HepG2 (cell line): ENCODE measurements at regions not wholly inside any gene's neighbourhood (a gene's known extent, or its start where the extent isn't known, plus 50 kb on each side); places are given as distances from the start of the nearest gene placed in this dataset.

ENCODE experiments used
- FOXA3 ChIP-seq: IDR thresholded peaks from 2 replicates; pipeline ENCODE4 v1.6.1; 2016; ENCODE audit warnings: missing genetic modification reagents, missing compliant biosample characterization
- FOXK1 ChIP-seq: sonication (generic); formaldehyde crosslinking; IDR thresholded peaks from 2 replicates; pipeline ENCODE4 v1.4.0; 2020; ENCODE audit warnings: low read depth, missing genetic modification reagents, borderline replicate concordance
- HHEX ChIP-seq: IDR thresholded peaks from 2 replicates; pipeline ENCODE4 v1.6.1; 2016; ENCODE audit warnings: control low read depth
- HNRNPH1 ChIP-seq: fragments of 200-400 bp; formaldehyde crosslinking; optimal IDR thresholded peaks from 2 replicates; pipeline ENCODE3; 2017; ENCODE audit warnings: mild to moderate bottlenecking, low read depth, low read length
- MEF2D ChIP-seq: sonication (generic); formaldehyde crosslinking; IDR thresholded peaks from 2 replicates; pipeline ENCODE4 v1.5.1; 2020; ENCODE audit warnings: mild to moderate bottlenecking, missing genetic modification reagents
- NR2F2 ChIP-seq: IDR thresholded peaks from 2 replicates; pipeline ENCODE4 v1.6.1; 2012; ENCODE audit warnings: low read depth, inconsistent platforms, borderline replicate concordance
- SIX4 ChIP-seq: sonication (generic); formaldehyde crosslinking; IDR thresholded peaks from 2 replicates; pipeline ENCODE4 v1.4.0; 2020; ENCODE audit warnings: missing genetic modification reagents
- SRSF9 ChIP-seq: fragments of 200-400 bp; formaldehyde crosslinking; IDR thresholded peaks from 2 replicates; pipeline ENCODE4 v1.6.1; 2018; ENCODE audit warnings: borderline replicate concordance, mild to moderate bottlenecking, low read depth, low read length; ENCODE audit not compliant: insufficient read depth, poor library complexity, severe bottlenecking
- YEATS4 ChIP-seq: sonication (generic); formaldehyde crosslinking; IDR thresholded peaks from 2 replicates; pipeline ENCODE4 v1.4.0; 2020; ENCODE audit warnings: missing genetic modification reagents, borderline replicate concordance
- ZFP37 ChIP-seq: sonication (generic); formaldehyde crosslinking; IDR thresholded peaks from 2 replicates; pipeline ENCODE4 v1.4.0; 2020; ENCODE audit warnings: missing genetic modification reagents, borderline replicate concordance
- ZNF10 ChIP-seq: sonication (generic); formaldehyde crosslinking; IDR thresholded peaks from 2 replicates; pipeline ENCODE4 v1.4.0; 2020; ENCODE audit warnings: mild to moderate bottlenecking, low read depth, missing genetic modification reagents, borderline replicate concordance
- ZNF205 ChIP-seq: IDR thresholded peaks from 2 replicates; pipeline ENCODE4 v1.6.1; 2018; ENCODE audit warnings: missing biosample characterization, missing genetic modification reagents
- ZNF558 ChIP-seq: sonication (generic); formaldehyde crosslinking; IDR thresholded peaks from 2 replicates; pipeline ENCODE4 v1.9.0; 2022; ENCODE audit warnings: mild to moderate bottlenecking, missing genetic modification reagents, borderline replicate concordance
- ZNF709 ChIP-seq: sonication (generic); formaldehyde crosslinking; IDR thresholded peaks from 2 replicates; pipeline ENCODE4 v1.5.0; 2020; ENCODE audit warnings: mild to moderate bottlenecking, missing genetic modification reagents
- ZNF737 ChIP-seq: sonication (generic); formaldehyde crosslinking; IDR thresholded peaks from 2 replicates; pipeline ENCODE4 v1.5.0; 2020; ENCODE audit warnings: missing genetic modification reagents, mild to moderate bottlenecking, borderline replicate concordance
- ZNF775 ChIP-seq: sonication (generic); formaldehyde crosslinking; IDR thresholded peaks from 2 replicates; pipeline ENCODE4 v1.4.0; 2020; ENCODE audit warnings: missing genetic modification reagents, mild to moderate bottlenecking, moderate library complexity, borderline replicate concordance
- ZNF788 ChIP-seq: sonication (generic); formaldehyde crosslinking; IDR thresholded peaks from 2 replicates; pipeline ENCODE4 v1.5.0; 2020; ENCODE audit warnings: mild to moderate bottlenecking, missing genetic modification reagents, borderline replicate concordance
- ZNF850 ChIP-seq: sonication (generic); formaldehyde crosslinking; conservative IDR thresholded peaks from 2 replicates; pipeline ENCODE4 v1.9.0; 2021; ENCODE audit warnings: mild to moderate bottlenecking, missing genetic modification reagents
- ZSCAN29 ChIP-seq: sonication (generic); formaldehyde crosslinking; conservative IDR thresholded peaks from 2 replicates; pipeline ENCODE4 v1.4.0; 2020; ENCODE audit warnings: mild to moderate bottlenecking, missing genetic modification reagents
- ZZZ3 ChIP-seq: sonication (generic); formaldehyde crosslinking; IDR thresholded peaks from 2 replicates; pipeline ENCODE4 v1.4.0; 2020; ENCODE audit warnings: missing genetic modification reagents, mild to moderate bottlenecking, borderline replicate concordance
- TF ChIP-seq, protein P1 (sequence below): sonication (generic); formaldehyde crosslinking; IDR thresholded peaks from 2 replicates; pipeline ENCODE4 v1.4.0; 2020; ENCODE audit warnings: mild to moderate bottlenecking, missing genetic modification reagents
- TF ChIP-seq, protein P2 (sequence below): IDR thresholded peaks from 2 replicates; pipeline ENCODE4 v1.6.1; 2012; ENCODE audit warnings: low read depth, low read length, improper control_type of control experiment
- TF ChIP-seq, protein P3 (sequence below): sonication (generic); formaldehyde crosslinking; IDR thresholded peaks from 2 replicates; pipeline ENCODE4 v1.4.0; 2020; ENCODE audit warnings: missing genetic modification reagents, borderline replicate concordance
- TF ChIP-seq, protein P4 (sequence below): sonication (generic); formaldehyde crosslinking; IDR thresholded peaks from 2 replicates; pipeline ENCODE4 v1.4.0; 2020; ENCODE audit warnings: mild to moderate bottlenecking, missing genetic modification reagents

DNA sequence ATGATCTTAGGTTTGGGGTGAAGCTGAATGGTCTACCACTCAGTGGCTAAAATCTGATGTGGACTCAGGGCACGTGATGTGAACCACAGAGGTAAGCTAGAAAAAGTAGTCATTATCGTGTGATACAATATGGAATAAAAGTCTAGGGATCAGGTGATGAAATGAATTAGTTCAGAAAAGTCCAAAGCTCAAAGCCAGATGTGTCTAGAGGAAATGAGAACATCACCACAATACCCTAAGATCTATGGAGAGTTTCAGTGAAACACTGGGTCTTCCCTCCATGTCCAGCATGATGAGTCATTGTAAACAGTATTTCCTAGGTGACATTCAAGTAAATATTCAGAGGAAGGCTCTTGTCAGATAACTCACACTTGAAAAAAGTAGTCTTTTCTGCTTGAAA lies 1257.4 kb upstream of the ZEB2 start (continued):
- TF ChIP-seq, protein P1, sequence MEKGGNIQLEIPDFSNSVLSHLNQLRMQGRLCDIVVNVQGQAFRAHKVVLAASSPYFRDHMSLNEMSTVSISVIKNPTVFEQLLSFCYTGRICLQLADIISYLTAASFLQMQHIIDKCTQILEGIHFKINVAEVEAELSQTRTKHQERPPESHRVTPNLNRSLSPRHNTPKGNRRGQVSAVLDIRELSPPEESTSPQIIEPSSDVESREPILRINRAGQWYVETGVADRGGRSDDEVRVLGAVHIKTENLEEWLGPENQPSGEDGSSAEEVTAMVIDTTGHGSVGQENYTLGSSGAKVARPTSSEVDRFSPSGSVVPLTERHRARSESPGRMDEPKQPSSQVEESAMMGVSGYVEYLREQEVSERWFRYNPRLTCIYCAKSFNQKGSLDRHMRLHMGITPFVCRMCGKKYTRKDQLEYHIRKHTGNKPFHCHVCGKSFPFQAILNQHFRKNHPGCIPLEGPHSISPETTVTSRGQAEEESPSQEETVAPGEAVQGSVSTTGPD (CRISPR knock-in tag), result no peak
- peak; percentile 96 for TF ChIP-seq FOXA3 (CRISPR knock-in tag)
- no peak for TF ChIP-seq ZFP37 (CRISPR knock-in tag)
- no peak for TF ChIP-seq ZNF558
- peak; percentile 66; the same call in 1 of the 2 replicates for TF ChIP-seq FOXK1 (CRISPR knock-in tag)
- TF ChIP-seq ZNF775, result 0 out of 2 replicates have a peak, but pooled peaks have one; percentile 43
- no peak for TF ChIP-seq ZNF737 (CRISPR knock-in tag)
- TF ChIP-seq, protein P2, sequence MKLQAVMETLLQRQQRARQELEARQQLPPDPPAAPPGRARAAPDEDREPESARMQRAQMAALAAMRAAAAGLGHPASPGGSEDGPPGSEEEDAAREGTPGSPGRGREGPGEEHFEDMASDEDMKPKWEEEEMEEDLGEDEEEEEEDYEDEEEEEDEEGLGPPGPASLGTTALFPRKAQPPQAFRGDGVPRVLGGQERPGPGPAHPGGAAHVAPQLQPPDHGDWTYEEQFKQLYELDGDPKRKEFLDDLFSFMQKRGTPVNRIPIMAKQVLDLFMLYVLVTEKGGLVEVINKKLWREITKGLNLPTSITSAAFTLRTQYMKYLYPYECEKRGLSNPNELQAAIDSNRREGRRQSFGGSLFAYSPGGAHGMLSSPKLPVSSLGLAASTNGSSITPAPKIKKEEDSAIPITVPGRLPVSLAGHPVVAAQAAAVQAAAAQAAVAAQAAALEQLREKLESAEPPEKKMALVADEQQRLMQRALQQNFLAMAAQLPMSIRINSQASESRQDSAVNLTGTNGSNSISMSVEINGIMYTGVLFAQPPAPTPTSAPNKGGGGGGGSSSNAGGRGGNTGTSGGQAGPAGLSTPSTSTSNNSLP, result peak; percentile 79; the same call in 1 of the 2 replicates
- no peak for TF ChIP-seq ZNF850 (CRISPR knock-in tag)
- no peak for TF ChIP-seq ZNF709
- TF ChIP-seq, protein P3, sequence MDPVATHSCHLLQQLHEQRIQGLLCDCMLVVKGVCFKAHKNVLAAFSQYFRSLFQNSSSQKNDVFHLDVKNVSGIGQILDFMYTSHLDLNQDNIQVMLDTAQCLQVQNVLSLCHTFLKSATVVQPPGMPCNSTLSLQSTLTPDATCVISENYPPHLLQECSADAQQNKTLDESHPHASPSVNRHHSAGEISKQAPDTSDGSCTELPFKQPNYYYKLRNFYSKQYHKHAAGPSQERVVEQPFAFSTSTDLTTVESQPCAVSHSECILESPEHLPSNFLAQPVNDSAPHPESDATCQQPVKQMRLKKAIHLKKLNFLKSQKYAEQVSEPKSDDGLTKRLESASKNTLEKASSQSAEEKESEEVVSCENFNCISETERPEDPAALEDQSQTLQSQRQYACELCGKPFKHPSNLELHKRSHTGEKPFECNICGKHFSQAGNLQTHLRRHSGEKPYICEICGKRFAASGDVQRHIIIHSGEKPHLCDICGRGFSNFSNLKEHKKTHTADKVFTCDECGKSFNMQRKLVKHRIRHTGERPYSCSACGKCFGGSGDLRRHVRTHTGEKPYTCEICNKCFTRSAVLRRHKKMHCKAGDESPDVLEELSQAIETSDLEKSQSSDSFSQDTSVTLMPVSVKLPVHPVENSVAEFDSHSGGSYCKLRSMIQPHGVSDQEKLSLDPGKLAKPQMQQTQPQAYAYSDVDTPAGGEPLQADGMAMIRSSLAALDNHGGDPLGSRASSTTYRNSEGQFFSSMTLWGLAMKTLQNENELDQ (CRISPR knock-in tag), result no peak
- no peak for TF ChIP-seq HHEX
- TF ChIP-seq ZNF10 (CRISPR knock-in tag), result no peak
- TF ChIP-seq SIX4 (CRISPR knock-in tag), result 0 out of 2 replicates have a peak, but pooled peaks have one; percentile 34
- TF ChIP-seq MEF2D (CRISPR knock-in tag), result peak; percentile 31; the same call in 1 of the 2 replicates
- no peak for TF ChIP-seq NR2F2
- TF ChIP-seq ZZZ3 (CRISPR knock-in tag), result no peak
- no peak for TF ChIP-seq ZSCAN29
- TF ChIP-seq SRSF9, result no peak
- TF ChIP-seq HNRNPH1, result no peak
- TF ChIP-seq, protein P4, sequence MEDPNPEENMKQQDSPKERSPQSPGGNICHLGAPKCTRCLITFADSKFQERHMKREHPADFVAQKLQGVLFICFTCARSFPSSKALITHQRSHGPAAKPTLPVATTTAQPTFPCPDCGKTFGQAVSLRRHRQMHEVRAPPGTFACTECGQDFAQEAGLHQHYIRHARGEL, result no peak
- no peak for TF ChIP-seq YEATS4 (CRISPR knock-in tag)
- TF ChIP-seq ZNF788 (CRISPR knock-in tag), result no peak
- TF ChIP-seq ZNF205 (CRISPR knock-in tag), result 0 out of 2 replicates have a peak, but pooled peaks have one; percentile 34
